Transverse colon (tissue), 3 donors: ENCODE measurements at regions not wholly inside any gene's neighbourhood (a gene's known extent, or its start where the extent isn't known, plus 50 kb on each side); places are given as distances from the start of the nearest gene placed in this dataset.

Experiments used
- EP300 ChIP-seq: sonication (generic); formaldehyde crosslinking; IDR thresholded peaks from one replicate; pipeline ENCODE4 v1.6.1; 2017; ENCODE audit warnings: antibody characterized with exemption, low read depth
- POLR2A ChIP-seq: fragments of 450-650 bp; IDR thresholded peaks from one replicate; pipeline ENCODE4 v1.6.1; 2016; ENCODE audit warnings: antibody characterized with exemption, mild to moderate bottlenecking, moderate library complexity
- TF ChIP-seq, protein P1 (sequence below), 5 experiments: fragments of 200-600 bp in 3 of 5; fragments of 450-650 bp in 2 of 5; sonication (generic) in 3 of 5; IDR thresholded peaks; 1 replicate in 2 of 5; 2 replicates in 3 of 5; pipeline ENCODE4 v1.5.1; 2016 to 2017; ENCODE audit warnings: antibody characterized with exemption in 5 of 5, inconsistent platforms in 3 of 5, mild to moderate bottlenecking in 2 of 5, moderate library complexity in 1 of 5

DNA sequence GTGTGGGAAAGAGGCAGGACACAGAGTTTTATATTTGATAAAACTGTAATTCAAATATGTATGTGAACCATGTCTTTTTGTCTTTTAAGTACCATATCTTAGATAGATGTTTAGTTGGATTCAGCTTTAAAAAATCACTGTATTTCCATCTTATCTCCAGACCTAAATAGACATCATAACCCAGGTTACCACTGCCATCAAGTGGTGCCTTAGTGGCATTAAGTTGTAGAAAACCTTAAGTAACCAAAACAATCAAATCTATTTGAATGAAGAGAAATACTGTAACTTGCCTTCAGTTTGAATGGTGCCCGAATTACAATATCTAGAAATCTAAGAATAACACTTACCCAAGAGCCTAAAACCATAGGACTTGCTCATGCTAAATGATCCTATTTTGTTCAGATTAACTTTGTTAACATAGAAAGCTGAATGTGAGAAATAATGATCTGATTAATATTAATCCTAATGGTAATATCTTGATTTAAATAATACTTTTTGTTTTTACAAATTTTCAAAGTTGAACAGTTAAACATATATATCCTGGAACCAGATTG lies 92.5 kb upstream of the MAP2 start:
- TF ChIP-seq, protein P1, sequence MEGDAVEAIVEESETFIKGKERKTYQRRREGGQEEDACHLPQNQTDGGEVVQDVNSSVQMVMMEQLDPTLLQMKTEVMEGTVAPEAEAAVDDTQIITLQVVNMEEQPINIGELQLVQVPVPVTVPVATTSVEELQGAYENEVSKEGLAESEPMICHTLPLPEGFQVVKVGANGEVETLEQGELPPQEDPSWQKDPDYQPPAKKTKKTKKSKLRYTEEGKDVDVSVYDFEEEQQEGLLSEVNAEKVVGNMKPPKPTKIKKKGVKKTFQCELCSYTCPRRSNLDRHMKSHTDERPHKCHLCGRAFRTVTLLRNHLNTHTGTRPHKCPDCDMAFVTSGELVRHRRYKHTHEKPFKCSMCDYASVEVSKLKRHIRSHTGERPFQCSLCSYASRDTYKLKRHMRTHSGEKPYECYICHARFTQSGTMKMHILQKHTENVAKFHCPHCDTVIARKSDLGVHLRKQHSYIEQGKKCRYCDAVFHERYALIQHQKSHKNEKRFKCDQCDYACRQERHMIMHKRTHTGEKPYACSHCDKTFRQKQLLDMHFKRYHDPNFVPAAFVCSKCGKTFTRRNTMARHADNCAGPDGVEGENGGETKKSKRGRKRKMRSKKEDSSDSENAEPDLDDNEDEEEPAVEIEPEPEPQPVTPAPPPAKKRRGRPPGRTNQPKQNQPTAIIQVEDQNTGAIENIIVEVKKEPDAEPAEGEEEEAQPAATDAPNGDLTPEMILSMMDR (IDR thresholded peaks at IDR 0.05), result no peak
- TF ChIP-seq POLR2A (no peak), EP300 (no peak)
